ENCODE measurements at regions not wholly inside any gene's neighbourhood (a gene's known extent, or its start where the extent isn't known, plus 50 kb on each side); places are given as distances from the start of the nearest gene placed in this dataset.

- TF ChIP-seq CTCF (IDR thresholded peaks at IDR 0.05) (no peak), POLR2A (IDR thresholded peaks at IDR 0.05) (no peak), EP300 (IDR thresholded peaks at IDR 0.05) (no peak)
These were observed 268.6 kb upstream of the RAB6C start for GRCh38 chr2:129710670-129711495.
